ENCODE measurements at regions not wholly inside any gene's neighbourhood (a gene's known extent, or its start where the extent isn't known, plus 50 kb on each side); places are given as distances from the start of the nearest gene placed in this dataset.

- TF ChIP-seq CTCF (IDR thresholded peaks at IDR 0.05; ENCODE audit: low read depth, low read length, missing input control) (no peak), TAF1 (conservative IDR thresholded peaks at IDR 0.05) (no peak), REST (IDR thresholded peaks at IDR 0.05) (no peak), GABPA (IDR thresholded peaks at IDR 0.05 in 1 of 2, conservative IDR thresholded peaks at IDR 0.05 in 1 of 2) (no peak), RAD21 (IDR thresholded peaks at IDR 0.05) (no peak)
Observed at GRCh38 chr7:69363136-69363535, 235.1 kb upstream of the AUTS2 start.
